Ovary (tissue), 7 donors: ENCODE measurements at regions not wholly inside any gene's neighbourhood (a gene's known extent, or its start where the extent isn't known, plus 50 kb on each side); places are given as distances from the start of the nearest gene placed in this dataset.

Experiments used
- DNase-seq, 5 donors: peaks; one replicate each; pipeline ENCODE4 v3.0.0-alpha.2; 2019 to 2020
- H3K27ac ChIP-seq, 2 donors: fragments of 200-600 bp; one replicate each; pipeline versions ENCODE4 v1.5.1 to v1.8.0; 2019 to 2022
- H3K27me3 ChIP-seq: fragments of 200-600 bp; one replicate; pipeline ENCODE4 v1.8.0; 2022
- H3K36me3 ChIP-seq: fragments of 200-600 bp; sonication (generic); one replicate; pipeline ENCODE4 v1.5.1; 2019
- H3K4me1 ChIP-seq: one replicate; pipeline ENCODE4 v1.8.1; 2013; ENCODE audit warnings: mild to moderate bottlenecking, moderate library complexity; ENCODE audit not compliant: insufficient read depth
- H3K4me3 ChIP-seq: fragments of 200-600 bp; sonication (generic); one replicate; pipeline ENCODE4 v1.5.1; 2017
- H3K9me3 ChIP-seq, 2 donors: fragments of 200-600 bp in 1 of 2; sonication (generic) in 1 of 2; one replicate each; pipeline versions ENCODE4 v1.5.1 to v1.8.1; 2013 to 2019; ENCODE audit warnings: mild to moderate bottlenecking in 1 of 2, moderate library complexity in 1 of 2
- CTCF ChIP-seq, 3 donors: fragments of 450-650 bp in 2 of 3; fragments of 200-600 bp in 1 of 3; IDR thresholded peaks; one replicate each; pipeline versions ENCODE4 v1.5.1 to v1.8.0; 2016 to 2022; ENCODE audit warnings: antibody characterized with exemption in 3 of 3, mild to moderate bottlenecking in 1 of 3
- EP300 ChIP-seq: sonication (generic); formaldehyde crosslinking; IDR thresholded peaks from one replicate; pipeline ENCODE4 v1.6.1; 2017; ENCODE audit warnings: antibody characterized with exemption
- POLR2A ChIP-seq: fragments of 450-650 bp; IDR thresholded peaks from one replicate; pipeline ENCODE4 v1.6.1; 2017; ENCODE audit warnings: antibody characterized with exemption, mild to moderate bottlenecking, moderate library complexity
- WGBS, 3 donors: extraction: QIAGEN DNeasy Blood & Tissue Kit in 1 of 3; methylation state at CpG; one replicate each; pipeline versions ENCODE4 v1.1.5 to v1.1.7; 2013 to 2017; 5-methylcytosine and 5-hydroxymethylcytosine counted together
- intact Hi-C, 4 donors: fragments of 100-400 bp; cut with DNase I; formaldehyde crosslinking; loops; one replicate each; pipeline versions ENCODE4 v1.11.0 to v1.15.1; 2022 to 2023
- donor health status: DM: no; HTN: no; CAD: no; lungs with moderate emphysema.
- donor health status: DM: no; HTN: no; CAD: no.
- donor health status: Bipolar disorder and iron deficiency.
- donor health status: DM: no; HTN: no; CAD: no.
- donor health status: DM: yes; HTN: yes; CAD: no.

GRCh38 chr16:73616166-73616753, 568.3 kb upstream of the ZFHX3 start:
- no peak overlapping the region for H3K4me3 ChIP-seq
- no peaks in the 10 kb centered on the region for H3K9me3 ChIP-seq
- TF ChIP-seq CTCF (IDR thresholded peaks at IDR 0.05) (no peak), EP300 (no peak), POLR2A (no peak)
- H3K27me3 ChIP-seq = no peaks in the 10 kb centered on the region
- H3K36me3 ChIP-seq = no peaks in the 10 kb centered on the region
- DNase-seq = no peak
- WGBS, 3 donors = 85 to 88% (median 88%) methylated on average over 5 of the region's 5 CpGs
- intact Hi-C loops = no loop called here
- no peak overlapping the region for H3K27ac ChIP-seq
- no peaks in the 10 kb centered on the region for H3K4me1 ChIP-seq

- Histone ChIP-seq H3K4me3 (no peak overlapping the region), H3K36me3 (no peaks in the 10 kb centered on the region), H3K4me1 (no peaks in the 10 kb centered on the region), H3K27ac (no peak overlapping the region), H3K9me3 (no peaks in the 10 kb centered on the region), H3K27me3 (no peaks in the 10 kb centered on the region)
- DNase-seq = no peak
- no peak for TF ChIP-seq POLR2A
- no peak for TF ChIP-seq CTCF (IDR thresholded peaks at IDR 0.05)
- TF ChIP-seq EP300 = no peak
- intact Hi-C loops = no loop called here
- WGBS, 3 donors = 54 to 69% (median 66%) methylated on average over 14 of the region's 14 CpGs
These were observed 567.4 kb upstream of the ZFHX3 start for GRCh38 chr16:73615071-73615940.

- WGBS, 3 donors = 64 to 71% (median 64%) methylated on average over 4 of the region's 4 CpGs
- intact Hi-C loops = no loop called here
- TF ChIP-seq POLR2A = no peak
- no peak for TF ChIP-seq CTCF (IDR thresholded peaks at IDR 0.05)
- TF ChIP-seq EP300 = no peak
- Histone ChIP-seq H3K27ac (no peak overlapping the region), H3K9me3 (no peaks in the 10 kb centered on the region), H3K36me3 (no peaks in the 10 kb centered on the region), H3K27me3 (no peaks in the 10 kb centered on the region), H3K4me1 (no peaks in the 10 kb centered on the region), H3K4me3 (no peak overlapping the region)
- no peak for DNase-seq
These were observed 566.2 kb upstream of the ZFHX3 start for GRCh38 chr16:73614131-73614530.

DNA sequence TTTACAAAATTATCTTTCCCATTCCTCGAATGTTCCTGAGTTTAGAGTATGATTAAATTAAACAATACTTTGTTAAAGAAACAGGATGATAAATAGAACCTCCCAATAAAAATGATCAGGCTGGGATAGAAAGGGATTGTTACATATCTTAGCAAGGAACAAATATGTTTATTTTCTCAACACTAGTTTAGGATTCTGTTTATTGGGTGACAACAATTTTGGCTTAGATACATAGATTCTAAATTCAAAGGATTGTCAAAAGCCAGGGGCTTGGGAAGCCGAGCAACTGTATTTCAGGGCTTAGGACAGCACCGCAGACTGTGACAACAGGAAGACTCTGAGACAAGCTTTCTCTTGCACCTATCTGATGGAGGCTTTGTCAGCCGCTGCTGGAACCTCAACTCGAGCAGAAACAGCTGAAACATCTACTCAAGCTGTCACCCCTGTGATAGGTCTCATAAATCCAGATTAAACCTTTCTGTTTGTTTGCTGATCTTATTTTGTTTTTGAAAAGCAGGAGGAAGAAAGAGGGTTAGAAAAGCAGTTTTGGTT, 562.8 kb upstream of the ZFHX3 start:
- DNase-seq = no peak
- Histone ChIP-seq H3K4me1 (no peaks in the 10 kb centered on the region), H3K4me3 (no peak overlapping the region), H3K9me3 (no peaks in the 10 kb centered on the region), H3K27ac (no peak overlapping the region), H3K36me3 (no peaks in the 10 kb centered on the region), H3K27me3 (no peaks in the 10 kb centered on the region)
- intact Hi-C loops = no loop called here
- TF ChIP-seq EP300 = no peak
- TF ChIP-seq CTCF (IDR thresholded peaks at IDR 0.05) = no peak
- TF ChIP-seq POLR2A = no peak
- WGBS, 3 donors = 35 to 40% (median 36%) methylated on average over 5 of the region's 5 CpGs
